ENCODE measurements at regions not wholly inside any gene's neighbourhood (a gene's known extent, or its start where the extent isn't known, plus 50 kb on each side); places are given as distances from the start of the nearest gene placed in this dataset.

GRCh38 chr13:47039106-47039505 lies 142.3 kb upstream of the HTR2A start:
- no peak for TF ChIP-seq CTCF (tag by site-specific recombination; IDR thresholded peaks at IDR 0.05)
- no peak for TF ChIP-seq REST (tag by site-specific recombination; IDR thresholded peaks at IDR 0.05)
- TF ChIP-seq ZNF354C (tag by site-specific recombination; IDR thresholded peaks at IDR 0.05; ENCODE audit: borderline replicate concordance, low read depth) = no peak
- TF ChIP-seq TCF7L2 (IDR thresholded peaks at IDR 0.05; ENCODE audit: borderline replicate concordance, low read depth, low read length) = no peak
- TF ChIP-seq ZNF324 (tag by site-specific recombination; IDR thresholded peaks at IDR 0.05) = no peak
- TF ChIP-seq TSHZ1 (tag by site-specific recombination; IDR thresholded peaks at IDR 0.05; ENCODE audit: borderline replicate concordance) = no peak
- TF ChIP-seq SP2 (tag by site-specific recombination; IDR thresholded peaks at IDR 0.05) = no peak
- TF ChIP-seq PBX3 (CRISPR knock-in tag; IDR thresholded peaks at IDR 0.05) = no peak
- TF ChIP-seq ZSCAN30 (tag by site-specific recombination; IDR thresholded peaks at IDR 0.05) = no peak
- no peak for TF ChIP-seq EGR2 (tag by site-specific recombination; IDR thresholded peaks at IDR 0.05; ENCODE audit: low read depth)
- no peak for TF ChIP-seq ZNF169 (tag by site-specific recombination; IDR thresholded peaks at IDR 0.05)
- no peak for TF ChIP-seq ZSCAN16 (tag by site-specific recombination; IDR thresholded peaks at IDR 0.05)
- TF ChIP-seq ZNF513 (tag by site-specific recombination; IDR thresholded peaks at IDR 0.05) = no peak
